ENCODE measurements at regions not wholly inside any gene's neighbourhood (a gene's known extent, or its start where the extent isn't known, plus 50 kb on each side); places are given as distances from the start of the nearest gene placed in this dataset.

- H3K36me3 Mint-ChIP-seq (ENCODE audit: insufficient read depth in 2 of 2) = peaks cover 4% of the 10 kb centered on the region in 2 donors
- H3K27me3 Mint-ChIP-seq (ENCODE audit: low read depth) = no peaks in the 10 kb centered on the region
- DNase-seq (peak; percentile 63 to 67), ATAC-seq (replicated peaks in 1 of 2) (peak; percentile 81 to 88)
- H3K4me1 Mint-ChIP-seq (ENCODE audit: low read depth) = peaks cover 98% of the 10 kb centered on the region
- H3K9me3 Mint-ChIP-seq = peaks cover 2 to 3% of the 10 kb centered on the region in 2 donors
- peak overlapping the region; percentile 74 to 81 for H3K4me3 Mint-ChIP-seq
- peak overlapping the region; percentile 98 for H3K27ac Mint-ChIP-seq
Measured at GRCh38 chr14:98189511-98189910, 1082.5 kb downstream of the BCL11B start.

DNA sequence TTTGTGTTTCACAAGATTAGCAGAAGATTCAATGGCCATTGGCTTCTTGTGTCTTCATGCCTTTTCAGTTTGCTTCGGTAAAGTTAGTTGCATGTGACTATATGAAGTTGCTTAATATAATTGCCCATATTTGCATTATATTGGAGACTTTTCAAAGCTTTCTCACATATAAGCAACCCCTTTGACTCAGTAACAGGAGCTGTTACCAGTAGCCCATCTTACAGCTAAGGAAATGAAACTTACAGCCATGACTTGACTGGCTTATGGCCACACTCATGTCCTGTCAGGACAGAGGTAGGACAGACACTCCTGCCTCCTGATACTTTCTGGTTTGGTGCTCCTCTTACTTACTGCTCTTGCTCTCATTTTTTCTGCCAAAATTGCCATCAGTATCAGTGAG is 1082.1 kb downstream of the BCL11B start:
- DNase-seq = no peak
- Mint-ChIP-seq H3K9me3 (peaks cover 2 to 3% of the 10 kb centered on the region in 2 donors), H3K36me3 (ENCODE audit: insufficient read depth in 2 of 2) (peaks cover 4% of the 10 kb centered on the region in 2 donors), H3K27ac (peak overlapping the region; percentile 98), H3K27me3 (ENCODE audit: low read depth) (no peaks in the 10 kb centered on the region), H3K4me3 (peak overlapping the region; percentile 74 to 81), H3K4me1 (ENCODE audit: low read depth) (peaks cover 98% of the 10 kb centered on the region)
- peak; percentile 29 to 37 for ATAC-seq (replicated peaks in 1 of 2)

- Mint-ChIP-seq H3K27ac (peak overlapping the region; percentile 85), H3K36me3 (ENCODE audit: insufficient read depth in 2 of 2) (peaks cover 4 to 10% of the 10 kb centered on the region in 2 donors), H3K4me1 (ENCODE audit: low read depth) (peaks cover 98% of the 10 kb centered on the region), H3K9me3 (peaks cover 2 to 3% of the 10 kb centered on the region in 2 donors), H3K4me3 (peak overlapping the region; percentile 49 to 69), H3K27me3 (ENCODE audit: low read depth) (no peaks in the 10 kb centered on the region)
- DNase-seq = no peak
- ATAC-seq (replicated peaks in 1 of 2) = no peak
Measured at GRCh38 chr14:98192946-98193345, 1079.1 kb downstream of the BCL11B start.

DNA sequence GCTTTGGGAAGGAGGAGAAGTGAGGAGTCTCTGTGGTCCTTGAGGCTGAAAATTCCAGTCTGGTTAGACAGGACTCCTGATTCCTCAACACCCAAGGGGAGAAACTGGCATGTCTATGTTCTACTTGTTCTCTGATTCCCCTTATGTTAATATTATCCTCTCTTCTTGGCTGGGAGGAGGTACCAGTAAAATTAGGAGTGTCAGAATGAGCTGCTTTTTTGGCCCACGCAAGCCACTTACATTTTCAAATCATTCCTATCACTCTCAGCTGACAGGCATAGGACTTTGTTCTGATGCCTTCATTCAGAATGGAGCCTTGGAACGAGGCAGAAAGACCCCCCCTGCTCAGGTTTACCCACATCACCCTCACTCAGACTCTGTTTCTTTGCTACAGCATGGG is 1077.2 kb downstream of the BCL11B start:
- peak overlapping the region; percentile 71 to 76 for H3K4me3 Mint-ChIP-seq
- DNase-seq (no peak), ATAC-seq (replicated peaks in 1 of 2) (no peak)
- H3K36me3 Mint-ChIP-seq (ENCODE audit: insufficient read depth in 2 of 2) = peaks cover 4 to 10% of the 10 kb centered on the region in 2 donors
- peaks cover 98% of the 10 kb centered on the region for H3K4me1 Mint-ChIP-seq (ENCODE audit: low read depth)
- H3K27ac Mint-ChIP-seq = peak overlapping the region; percentile 82
- no peaks in the 10 kb centered on the region for H3K27me3 Mint-ChIP-seq (ENCODE audit: low read depth)
- peaks cover 2 to 3% of the 10 kb centered on the region in 2 donors for H3K9me3 Mint-ChIP-seq

DNA sequence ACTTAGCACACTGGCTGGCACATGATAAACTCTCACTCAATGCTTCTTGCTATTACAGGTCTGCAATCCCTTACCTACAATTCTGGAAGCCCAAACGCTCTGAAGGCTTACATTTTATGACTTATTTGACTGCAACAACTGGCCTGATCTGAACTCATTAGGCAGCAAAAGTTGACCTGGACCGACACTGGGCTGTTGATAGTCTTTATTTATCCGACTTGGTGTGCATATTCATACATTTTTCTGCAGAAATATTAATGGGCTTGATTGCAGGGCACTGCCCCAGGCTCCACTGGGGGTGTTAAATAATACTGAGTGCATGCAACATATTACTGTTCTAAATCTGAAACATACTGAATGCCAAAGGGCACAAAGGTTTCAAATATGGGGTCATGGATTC is 1076.7 kb downstream of the BCL11B start:
- DNase-seq (no peak), ATAC-seq (replicated peaks in 1 of 2) (peak in 1 of 2 donors; percentile 1)
- Mint-ChIP-seq H3K9me3 (peaks cover 0 to 3% of the 10 kb centered on the region in 2 donors), H3K4me3 (peak overlapping the region; percentile 71 to 76), H3K36me3 (ENCODE audit: insufficient read depth in 2 of 2) (peaks cover 4 to 8% of the 10 kb centered on the region in 2 donors), H3K27ac (peak overlapping the region; percentile 82), H3K4me1 (ENCODE audit: low read depth) (peaks cover 98% of the 10 kb centered on the region), H3K27me3 (ENCODE audit: low read depth) (no peaks in the 10 kb centered on the region)

DNA sequence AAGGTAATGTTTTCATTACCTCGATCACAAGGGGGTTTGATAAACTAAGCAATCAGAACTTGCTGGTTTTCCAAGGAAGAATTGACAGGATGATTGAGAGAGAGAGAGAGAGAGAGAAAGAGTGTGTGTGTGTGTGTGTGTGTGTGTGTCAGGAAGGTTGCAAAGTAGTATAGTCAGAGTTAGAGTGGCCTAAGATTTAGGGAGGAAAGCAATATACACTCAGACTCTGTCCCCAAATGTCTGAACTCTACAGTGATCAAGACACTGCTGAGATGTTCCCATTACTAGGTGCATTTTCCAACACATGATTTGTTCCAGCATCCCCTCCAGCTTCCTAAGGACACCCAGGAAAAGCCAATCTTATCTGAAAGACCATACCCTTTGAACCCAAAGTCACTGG is 1074.1 kb downstream of the BCL11B start:
- ATAC-seq (replicated peaks in 1 of 2) (peak in 1 of 2 donors; percentile 39), DNase-seq (no peak)
- Mint-ChIP-seq H3K27me3 (ENCODE audit: low read depth) (no peaks in the 10 kb centered on the region), H3K4me3 (peak overlapping the region; percentile 66 to 69), H3K27ac (peak overlapping the region; percentile 85), H3K36me3 (ENCODE audit: insufficient read depth in 2 of 2) (peaks cover 0 to 8% of the 10 kb centered on the region in 2 donors), H3K9me3 (no peaks in the 10 kb centered on the region), H3K4me1 (ENCODE audit: low read depth) (peaks cover 95% of the 10 kb centered on the region)

- no peaks in the 10 kb centered on the region for H3K9me3 Mint-ChIP-seq
- H3K27ac Mint-ChIP-seq = peak overlapping the region; percentile 85
- no peaks in the 10 kb centered on the region for H3K27me3 Mint-ChIP-seq (ENCODE audit: low read depth)
- DNase-seq (peak; percentile 58 to 66), ATAC-seq (replicated peaks in 1 of 2) (peak; percentile 62 to 72)
- H3K4me1 Mint-ChIP-seq (ENCODE audit: low read depth) = peaks cover 95% of the 10 kb centered on the region
- peaks cover 0 to 6% of the 10 kb centered on the region in 2 donors for H3K36me3 Mint-ChIP-seq (ENCODE audit: insufficient read depth in 2 of 2)
- peak overlapping the region; percentile 66 to 69 for H3K4me3 Mint-ChIP-seq
Measured at GRCh38 chr14:98198385-98198784, 1073.6 kb downstream of the BCL11B start.

DNA sequence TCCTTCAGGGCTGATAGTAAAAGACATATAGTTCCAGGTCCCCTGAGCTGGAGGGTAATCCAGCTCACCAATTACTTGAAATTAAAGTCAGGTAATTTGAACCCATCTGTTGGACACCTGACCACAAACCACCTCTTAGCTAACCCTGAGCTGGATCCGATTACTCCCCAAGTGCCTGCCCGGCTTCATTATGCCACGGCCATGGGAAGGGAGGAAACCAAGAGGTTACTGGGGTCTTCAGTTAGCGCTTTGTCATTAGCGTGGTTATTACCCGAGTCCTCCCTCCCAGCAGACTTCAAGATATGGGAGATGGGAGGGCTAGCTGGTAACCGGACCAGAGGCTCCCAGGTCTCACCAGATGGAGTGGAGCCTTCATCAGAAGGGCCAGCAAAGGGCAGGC is 1071.4 kb downstream of the BCL11B start:
- peaks cover 0 to 6% of the 10 kb centered on the region in 2 donors for H3K36me3 Mint-ChIP-seq (ENCODE audit: insufficient read depth in 2 of 2)
- no peak overlapping the region for H3K27ac Mint-ChIP-seq
- DNase-seq (no peak), ATAC-seq (replicated peaks in 1 of 2) (no peak)
- no peaks in the 10 kb centered on the region for H3K27me3 Mint-ChIP-seq (ENCODE audit: low read depth)
- peaks cover 97% of the 10 kb centered on the region for H3K4me1 Mint-ChIP-seq (ENCODE audit: low read depth)
- H3K4me3 Mint-ChIP-seq = peak overlapping the region in 1 of 2 donors; percentile 79
- no peaks in the 10 kb centered on the region for H3K9me3 Mint-ChIP-seq

- Mint-ChIP-seq H3K27ac (no peak overlapping the region), H3K4me1 (ENCODE audit: low read depth) (peaks cover 97% of the 10 kb centered on the region)
- no peak for DNase-seq
Measured at GRCh38 chr14:98203421-98203820, 1068.6 kb downstream of the BCL11B start.

GRCh38 chr14:98204139-98204538 is 1067.9 kb downstream of the BCL11B start:
- DNase-seq (no peak), ATAC-seq (replicated peaks in 1 of 2) (peak in 1 of 2 donors; percentile 27)
- Mint-ChIP-seq H3K4me3 (peak overlapping the region; percentile 21 to 77), H3K27ac (no peak overlapping the region), H3K9me3 (no peaks in the 10 kb centered on the region), H3K4me1 (ENCODE audit: low read depth) (peaks cover 97% of the 10 kb centered on the region), H3K36me3 (ENCODE audit: insufficient read depth in 2 of 2) (no peaks in the 10 kb centered on the region), H3K27me3 (ENCODE audit: low read depth) (no peaks in the 10 kb centered on the region)

More at GRCh38 chr14:98203421-98203820, 1068.6 kb downstream of the BCL11B start:
- peak overlapping the region; percentile 29 to 77 for H3K4me3 Mint-ChIP-seq
- no peaks in the 10 kb centered on the region for H3K36me3 Mint-ChIP-seq (ENCODE audit: insufficient read depth in 2 of 2)
- H3K27me3 Mint-ChIP-seq (ENCODE audit: low read depth) = no peaks in the 10 kb centered on the region
- no peaks in the 10 kb centered on the region for H3K9me3 Mint-ChIP-seq
- ATAC-seq (replicated peaks in 1 of 2) = no peak

DNA sequence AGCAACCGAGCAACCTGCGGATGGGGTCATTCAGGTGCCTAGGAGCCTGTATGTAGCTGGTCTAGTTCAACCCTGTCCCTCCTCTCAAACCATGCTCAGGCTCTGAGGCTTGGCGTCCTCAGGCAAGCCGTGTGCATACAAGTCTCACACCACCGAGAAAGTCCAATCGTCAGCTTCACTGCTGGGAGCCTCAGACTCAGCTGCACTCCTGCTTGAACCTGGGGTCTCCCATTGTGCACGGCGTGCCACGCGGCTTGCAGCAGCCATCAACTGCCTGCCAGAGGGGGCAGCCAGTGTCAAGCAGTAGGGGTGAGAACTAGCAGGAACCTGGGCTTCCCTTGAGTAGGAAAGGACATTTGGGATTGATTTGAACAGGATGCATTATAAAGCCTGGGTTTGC is 1064.6 kb downstream of the BCL11B start:
- H3K4me1 Mint-ChIP-seq (ENCODE audit: low read depth) = peaks cover 100% of the 10 kb centered on the region
- ATAC-seq (replicated peaks in 1 of 2) (no peak), DNase-seq (no peak)
- no peaks in the 10 kb centered on the region for H3K9me3 Mint-ChIP-seq
- H3K4me3 Mint-ChIP-seq = peak overlapping the region; percentile 9 to 49
- H3K27ac Mint-ChIP-seq = no peak overlapping the region
- H3K27me3 Mint-ChIP-seq (ENCODE audit: low read depth) = no peaks in the 10 kb centered on the region
- H3K36me3 Mint-ChIP-seq (ENCODE audit: insufficient read depth in 2 of 2) = no peaks in the 10 kb centered on the region

DNA sequence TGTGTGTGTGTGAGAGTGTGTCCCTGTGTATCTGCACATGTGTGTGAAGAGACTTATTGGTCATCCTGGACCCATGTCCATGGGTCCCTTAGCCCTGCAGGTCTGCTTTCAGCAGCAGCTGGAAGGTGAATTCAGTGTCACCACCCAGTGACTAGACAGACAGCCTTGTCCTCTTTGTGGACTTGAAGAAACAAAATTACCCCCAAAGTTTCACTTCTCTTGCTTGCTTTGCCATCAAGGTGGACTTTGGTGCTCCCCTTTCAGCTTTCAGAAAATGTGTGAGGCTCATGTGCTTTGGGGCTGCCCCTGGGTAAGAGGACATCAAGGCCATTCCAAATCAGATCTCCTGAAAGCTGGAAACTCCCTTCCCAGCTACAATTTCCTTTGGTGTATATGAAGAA is 1063.8 kb downstream of the BCL11B start:
- Mint-ChIP-seq H3K27me3 (ENCODE audit: low read depth) (no peaks in the 10 kb centered on the region), H3K36me3 (ENCODE audit: insufficient read depth in 2 of 2) (no peaks in the 10 kb centered on the region), H3K9me3 (no peaks in the 10 kb centered on the region), H3K27ac (peak overlapping the region; percentile 59), H3K4me3 (peak overlapping the region; percentile 9 to 49), H3K4me1 (ENCODE audit: low read depth) (peaks cover 95% of the 10 kb centered on the region)
- DNase-seq (no peak), ATAC-seq (replicated peaks in 1 of 2) (no peak)

DNA sequence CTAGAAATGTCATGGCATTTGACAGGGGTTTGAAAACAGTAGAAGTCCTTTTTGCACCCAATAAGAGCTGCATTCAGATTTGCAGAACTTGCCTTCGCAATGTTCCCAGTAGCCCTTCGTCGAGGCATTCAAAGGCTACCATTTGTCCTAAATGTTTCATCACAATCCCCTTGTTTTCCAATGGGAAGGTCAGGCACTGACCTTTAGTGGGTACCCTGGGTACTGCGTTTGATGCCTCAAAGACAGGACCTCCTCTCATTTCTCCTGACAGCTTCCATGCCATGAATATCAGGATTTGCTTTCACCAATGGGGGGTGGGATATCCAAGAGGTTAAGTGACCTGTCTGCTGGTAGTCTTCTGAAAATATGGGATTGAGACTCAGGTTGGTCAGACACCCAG is 1063.1 kb downstream of the BCL11B start:
- H3K27ac Mint-ChIP-seq = no peak overlapping the region
- DNase-seq = no peak
- peaks cover 88% of the 10 kb centered on the region for H3K4me1 Mint-ChIP-seq (ENCODE audit: low read depth)
- H3K36me3 Mint-ChIP-seq (ENCODE audit: insufficient read depth in 2 of 2) = no peaks in the 10 kb centered on the region
- no peak for ATAC-seq (replicated peaks in 1 of 2)
- H3K4me3 Mint-ChIP-seq = peak overlapping the region; percentile 9 to 49
- H3K9me3 Mint-ChIP-seq = no peaks in the 10 kb centered on the region
- no peaks in the 10 kb centered on the region for H3K27me3 Mint-ChIP-seq (ENCODE audit: low read depth)

DNA sequence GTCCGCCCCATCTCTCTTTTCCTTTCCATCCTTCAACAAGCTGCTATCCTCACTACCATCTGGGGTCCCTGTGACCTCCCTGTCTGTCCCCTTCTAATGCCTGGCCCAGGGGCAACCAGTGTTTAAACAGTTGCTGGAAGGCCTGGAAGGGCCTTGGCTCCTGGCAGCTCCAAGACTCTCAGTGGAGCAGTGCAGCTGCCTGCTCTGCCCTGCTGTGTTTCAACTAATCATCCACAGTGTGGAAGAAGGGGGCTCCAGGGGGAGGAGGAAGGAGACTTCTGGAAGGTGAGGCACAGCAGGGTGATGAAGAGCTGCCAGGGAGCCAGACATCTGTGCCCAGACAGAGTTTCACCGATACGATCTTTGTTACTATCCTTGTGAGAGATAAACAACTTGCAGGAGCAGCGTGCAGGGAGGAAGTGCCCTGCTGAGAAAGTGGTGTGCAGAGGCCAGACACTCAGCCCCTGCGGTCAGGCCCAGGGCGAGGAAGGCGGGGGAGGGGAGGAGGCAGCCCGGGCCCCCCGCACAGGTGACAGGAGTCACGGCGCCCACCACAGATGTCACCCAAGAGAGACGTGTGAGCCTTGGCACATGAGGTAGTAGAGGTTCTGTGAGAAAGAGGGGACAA is 1061.8 kb downstream of the BCL11B start:
- Mint-ChIP-seq H3K4me3 (peak overlapping the region; percentile 76 to 85), H3K27ac (peak overlapping the region; percentile 73), H3K4me1 (ENCODE audit: low read depth) (peaks cover 85% of the 10 kb centered on the region), H3K9me3 (no peaks in the 10 kb centered on the region), H3K27me3 (ENCODE audit: low read depth) (no peaks in the 10 kb centered on the region), H3K36me3 (ENCODE audit: insufficient read depth in 2 of 2) (no peaks in the 10 kb centered on the region)
- ATAC-seq (replicated peaks in 1 of 2) = peak; percentile 75 to 86
- DNase-seq = peak; percentile 61 to 69
